ENCODE measurements at regions not wholly inside any gene's neighbourhood (a gene's known extent, or its start where the extent isn't known, plus 50 kb on each side); places are given as distances from the start of the nearest gene placed in this dataset.
"Not testable (repeated sequence)": the region's sequence is repeated elsewhere in the genome, so short reads cannot be mapped to it uniquely, and the experiment has no call there.

DNA sequence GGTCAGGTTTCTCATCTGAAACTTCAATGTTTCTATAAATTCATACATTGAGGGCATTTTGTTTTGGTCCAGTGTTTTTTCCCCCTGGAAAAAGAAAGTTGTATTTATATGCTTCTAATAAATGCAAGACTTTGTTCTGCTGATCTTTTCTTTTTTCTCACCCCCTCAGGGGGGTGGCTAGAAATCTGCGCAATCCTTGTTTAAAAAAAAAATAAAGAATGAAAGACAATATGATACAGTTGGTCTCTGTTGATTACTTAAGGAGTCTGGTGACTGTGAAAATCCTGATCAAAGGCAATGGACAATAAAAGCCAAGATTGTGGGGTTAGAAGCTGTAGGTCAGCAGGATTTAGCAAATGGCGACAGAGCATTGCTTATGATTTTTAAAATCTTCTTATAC is 180.5 kb downstream of the KIT start:
- Histone ChIP-seq H3K27ac (no peak overlapping the region), H3K36me3 (no peaks in the 10 kb centered on the region), H3K27me3 (replicated peaks in 1 of 7) (no peaks in the 10 kb centered on the region), H3K9me3 (no peaks in the 10 kb centered on the region), H3K4me1 (no peaks in the 10 kb centered on the region), H3K4me3 (no peak overlapping the region)
- TF ChIP-seq POLR2AphosphoS5 (IDR thresholded peaks at IDR 0.05): no peak
- TF ChIP-seq, protein P1, sequence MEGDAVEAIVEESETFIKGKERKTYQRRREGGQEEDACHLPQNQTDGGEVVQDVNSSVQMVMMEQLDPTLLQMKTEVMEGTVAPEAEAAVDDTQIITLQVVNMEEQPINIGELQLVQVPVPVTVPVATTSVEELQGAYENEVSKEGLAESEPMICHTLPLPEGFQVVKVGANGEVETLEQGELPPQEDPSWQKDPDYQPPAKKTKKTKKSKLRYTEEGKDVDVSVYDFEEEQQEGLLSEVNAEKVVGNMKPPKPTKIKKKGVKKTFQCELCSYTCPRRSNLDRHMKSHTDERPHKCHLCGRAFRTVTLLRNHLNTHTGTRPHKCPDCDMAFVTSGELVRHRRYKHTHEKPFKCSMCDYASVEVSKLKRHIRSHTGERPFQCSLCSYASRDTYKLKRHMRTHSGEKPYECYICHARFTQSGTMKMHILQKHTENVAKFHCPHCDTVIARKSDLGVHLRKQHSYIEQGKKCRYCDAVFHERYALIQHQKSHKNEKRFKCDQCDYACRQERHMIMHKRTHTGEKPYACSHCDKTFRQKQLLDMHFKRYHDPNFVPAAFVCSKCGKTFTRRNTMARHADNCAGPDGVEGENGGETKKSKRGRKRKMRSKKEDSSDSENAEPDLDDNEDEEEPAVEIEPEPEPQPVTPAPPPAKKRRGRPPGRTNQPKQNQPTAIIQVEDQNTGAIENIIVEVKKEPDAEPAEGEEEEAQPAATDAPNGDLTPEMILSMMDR (IDR thresholded peaks at IDR 0.05 in 8 of 11, conservative IDR thresholded peaks at IDR 0.05 in 3 of 11): no peak
- TF ChIP-seq POLR2A (IDR thresholded peaks at IDR 0.05): no peak
- WGBS, 5 donors: 91 to 99% (median 96%) methylated on average over 2 of the region's 2 CpGs
- DNase-seq: no peak
- intact Hi-C loops (cut with DNase I; ENCODE audit: low total_unique reads): no loop called here

DNA sequence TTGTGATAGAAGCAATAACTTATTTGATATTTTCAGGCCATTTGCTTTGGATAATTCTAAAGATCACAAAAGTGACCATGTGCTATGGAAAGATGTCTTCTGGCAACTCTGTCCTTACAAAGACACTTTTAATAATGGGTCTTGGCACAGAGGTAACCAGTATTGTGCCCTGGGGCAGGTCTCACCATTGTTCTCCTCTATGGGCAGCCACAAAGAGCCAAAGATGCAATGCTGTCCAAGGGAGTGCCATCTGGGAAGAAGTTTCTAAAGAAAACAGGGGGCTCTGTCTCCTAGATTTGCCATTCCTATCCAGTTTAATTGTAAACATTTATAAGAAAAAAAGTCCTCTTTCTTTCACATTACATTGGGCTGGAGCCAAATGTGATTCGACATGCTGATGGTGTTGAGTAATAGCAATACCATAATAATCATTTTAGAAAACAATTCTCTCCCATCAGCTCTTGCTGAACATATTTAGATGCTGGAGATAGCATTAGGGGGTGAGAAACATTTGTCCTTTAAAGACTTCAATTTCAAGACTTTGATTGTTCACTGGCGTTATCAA is 179.9 kb downstream of the KIT start:
- no peaks in the 10 kb centered on the region for H3K9me3 ChIP-seq
- TF ChIP-seq POLR2AphosphoS5 (IDR thresholded peaks at IDR 0.05) (no peak), POLR2A (IDR thresholded peaks at IDR 0.05) (no peak)
- TF ChIP-seq, protein P1 (IDR thresholded peaks at IDR 0.05 in 8 of 11, conservative IDR thresholded peaks at IDR 0.05 in 3 of 11): no peak
- intact Hi-C loops (cut with DNase I; ENCODE audit: low total_unique reads): no loop called here
- H3K27ac ChIP-seq: no peak overlapping the region
- DNase-seq: no peak
- H3K4me1 ChIP-seq: no peaks in the 10 kb centered on the region
- H3K27me3 ChIP-seq (replicated peaks in 1 of 7): no peaks in the 10 kb centered on the region
- H3K36me3 ChIP-seq: no peaks in the 10 kb centered on the region
- WGBS, 5 donors: 28 to 70% (median 41%) methylated on average over 2 of the region's 2 CpGs
- H3K4me3 ChIP-seq: no peak overlapping the region

DNA sequence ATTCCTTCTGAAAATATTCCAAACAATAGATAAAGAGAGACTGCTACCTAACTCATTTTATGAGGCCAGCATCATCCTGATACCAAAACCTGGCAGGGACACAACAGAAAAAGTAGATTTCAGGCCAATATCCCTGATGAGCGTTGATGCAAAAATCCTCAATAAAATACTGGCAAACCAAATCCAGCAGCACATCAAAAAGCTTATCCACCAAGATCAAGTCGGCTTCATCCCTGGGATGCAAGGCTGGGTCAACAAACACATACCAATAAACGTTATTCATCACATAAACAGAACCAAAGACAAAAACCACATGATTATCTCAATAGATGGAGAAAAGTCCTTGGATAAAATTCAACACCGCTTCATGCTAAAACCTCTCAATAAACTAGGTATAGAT is 170.6 kb downstream of the KIT start:
- DNase-seq; H3K27me3 ChIP-seq (replicated peaks in 1 of 7); H3K4me1 ChIP-seq; H3K4me3 ChIP-seq; intact Hi-C loops (cut with DNase I; ENCODE audit: low total_unique reads); H3K36me3 ChIP-seq; H3K27ac ChIP-seq: not testable (repeated sequence)
- H3K9me3 ChIP-seq: peaks cover 0 to 13% (median 2%) of the 10 kb centered on the region in 8 donors
- 69 to 84% (median 76%) methylated on average over 4 of the region's 4 CpGs for WGBS, 5 donors

DNA sequence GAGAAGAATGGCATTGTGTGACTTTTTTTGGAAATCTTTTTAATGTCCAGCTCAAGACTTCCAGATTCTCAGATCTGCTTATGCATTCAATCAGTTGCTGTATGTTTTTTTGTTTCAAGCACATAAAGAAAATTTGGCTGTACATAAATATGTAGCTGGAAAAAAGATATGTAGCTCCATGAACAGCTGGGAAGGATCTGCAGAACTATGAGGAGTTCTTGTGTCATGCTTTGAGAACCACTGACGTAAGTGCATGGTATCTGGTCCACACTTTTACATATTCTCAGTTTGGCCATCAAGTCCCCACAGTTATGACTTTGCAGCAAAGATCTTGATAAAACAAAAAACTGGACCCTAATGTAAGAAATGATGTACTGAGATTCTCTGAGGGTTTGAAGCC is 165.9 kb downstream of the KIT start:
- WGBS, 5 donors: 75 to 90% (median 82%) methylated on average over 1 of the region's 1 CpG
- Histone ChIP-seq H3K27ac (no peak overlapping the region), H3K36me3 (no peaks in the 10 kb centered on the region), H3K27me3 (replicated peaks in 1 of 7) (peaks cover 0 to 7% (median 0%) of the 10 kb centered on the region in 7 donors), H3K4me1 (no peaks in the 10 kb centered on the region), H3K4me3 (no peak overlapping the region), H3K9me3 (no peaks in the 10 kb centered on the region)
- intact Hi-C loops (cut with DNase I; ENCODE audit: low total_unique reads): no loop called here
- TF ChIP-seq POLR2A (IDR thresholded peaks at IDR 0.05) (no peak), POLR2AphosphoS5 (IDR thresholded peaks at IDR 0.05) (no peak)
- TF ChIP-seq, protein P1 (IDR thresholded peaks at IDR 0.05 in 8 of 11, conservative IDR thresholded peaks at IDR 0.05 in 3 of 11): no peak
- no peak for DNase-seq

DNA sequence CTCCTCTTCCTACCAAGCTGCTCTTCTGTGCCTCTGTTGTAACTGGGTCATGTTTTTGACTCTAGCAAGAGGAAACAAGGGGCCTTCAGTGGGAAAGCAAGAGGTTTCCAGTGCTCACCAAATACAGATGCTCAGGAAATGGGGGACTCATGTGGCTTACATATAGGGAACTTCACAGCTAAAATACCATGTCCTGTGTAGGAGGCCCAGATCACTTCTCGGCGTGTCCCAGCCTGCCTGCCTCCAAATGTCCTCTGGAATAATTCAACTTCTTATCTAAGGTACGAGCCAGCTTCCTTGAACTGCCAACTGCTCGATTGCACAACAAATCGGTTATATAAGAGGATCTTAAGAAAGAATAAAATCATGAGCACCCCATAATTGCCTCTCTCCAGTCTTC is 161.3 kb downstream of the KIT start:
- Histone ChIP-seq H3K9me3 (peaks cover 0 to 7% (median 1%) of the 10 kb centered on the region in 8 donors), H3K27ac (no peak overlapping the region), H3K4me3 (no peak overlapping the region), H3K36me3 (no peaks in the 10 kb centered on the region), H3K4me1 (no peaks in the 10 kb centered on the region), H3K27me3 (replicated peaks in 1 of 7) (no peaks in the 10 kb centered on the region)
- DNase-seq: no peak
- intact Hi-C loops (cut with DNase I; ENCODE audit: low total_unique reads): no loop called here
- TF ChIP-seq, protein P1 (IDR thresholded peaks at IDR 0.05 in 8 of 11, conservative IDR thresholded peaks at IDR 0.05 in 3 of 11): no peak
- TF ChIP-seq POLR2A (IDR thresholded peaks at IDR 0.05) (no peak), POLR2AphosphoS5 (IDR thresholded peaks at IDR 0.05) (no peak)
- WGBS, 5 donors: 21 to 52% (median 31%) methylated on average over 5 of the region's 5 CpGs
